ENCODE measurements at regions not wholly inside any gene's neighbourhood (a gene's known extent, or its start where the extent isn't known, plus 50 kb on each side); places are given as distances from the start of the nearest gene placed in this dataset.

- Histone ChIP-seq H2AFZ (ENCODE audit: low read length) (no peak overlapping the region), H3K79me2 (ENCODE audit: insufficient read depth, low read length) (no peaks in the 10 kb centered on the region), H3K23me2 (ENCODE audit: insufficient read length, low read depth, low read length, poor library complexity, severe bottlenecking) (no peaks in the 10 kb centered on the region), H3K4me1 (ENCODE audit: insufficient read depth, low read length) (no peaks in the 10 kb centered on the region; the same call in 1 of the 2 replicates), H3K4ac (ENCODE audit: low read depth, low read length) (no peak overlapping the region), H2BK5ac (ENCODE audit: insufficient read length, low read length) (no peak overlapping the region), H2BK120ac (ENCODE audit: low read depth, low read length, poor library complexity, severe bottlenecking) (no peak overlapping the region), H4K20me1 (ENCODE audit: control insufficient read depth, insufficient read depth, insufficient read length) (no peaks in the 10 kb centered on the region), H4K91ac (ENCODE audit: insufficient read length, low read depth, low read length) (no peak overlapping the region), H3T11ph (ENCODE audit: low read length) (no peak overlapping the region), H2BK15ac (ENCODE audit: low read depth, low read length) (no peak overlapping the region), H3K27me3 (ENCODE audit: insufficient read depth, low read length) (no peaks in the 10 kb centered on the region), H4K8ac (replicated peaks; ENCODE audit: insufficient read length, low read depth, low read length) (no peak overlapping the region), H3K9me3 (ENCODE audit: control insufficient read depth, low read depth, low read length) (no peaks in the 10 kb centered on the region), H2BK20ac (ENCODE audit: low read depth, low read length, poor library complexity, severe bottlenecking) (no peak overlapping the region), H3K9ac (ENCODE audit: extremely low read depth, insufficient read length, low read length) (no peak overlapping the region), H3K18ac (ENCODE audit: insufficient read length, low read depth, low read length) (no peak overlapping the region), H3K14ac (ENCODE audit: insufficient read depth, low read length) (no peak overlapping the region), H3K23ac (ENCODE audit: insufficient read length, low read depth, low read length) (no peak overlapping the region), H3K56ac (ENCODE audit: insufficient read length, low read depth, low read length) (no peak overlapping the region), H2BK12ac (ENCODE audit: insufficient read length, low read depth, low read length) (no peak overlapping the region), H2AK5ac (ENCODE audit: insufficient read length, low read length) (no peak overlapping the region), H3K27ac (ENCODE audit: insufficient read length, low read depth, low read length) (no peak overlapping the region), H3K79me1 (ENCODE audit: insufficient read depth, low read depth, low read length, poor library complexity, severe bottlenecking) (no peaks in the 10 kb centered on the region), H4K5ac (ENCODE audit: insufficient read length, low read depth, low read length) (no peak overlapping the region), H3K4me2 (ENCODE audit: insufficient read depth, insufficient read length, low read length) (no peak overlapping the region)
- Mint-ChIP-seq H3K27ac (no peak overlapping the region), H3K27me3 (ENCODE audit: low read depth) (no peaks in the 10 kb centered on the region), H3K9me3 (no peaks in the 10 kb centered on the region), H3K4me3 (no peak overlapping the region), H3K4me1 (peaks cover 7 to 9% of the 10 kb centered on the region in 2 experiments; a peak in 3 of 4 replicates), H3K36me3 (ENCODE audit: insufficient read depth in 1 of 3, low read depth in 3 of 3) (no peaks in the 10 kb centered on the region)
- no CpG with 5 or more reads among the region's 4 CpGs for WGBS (ENCODE audit: extremely low coverage, insufficient read length, low lambda C conversion rate)
- TF ChIP-seq, protein P1, sequence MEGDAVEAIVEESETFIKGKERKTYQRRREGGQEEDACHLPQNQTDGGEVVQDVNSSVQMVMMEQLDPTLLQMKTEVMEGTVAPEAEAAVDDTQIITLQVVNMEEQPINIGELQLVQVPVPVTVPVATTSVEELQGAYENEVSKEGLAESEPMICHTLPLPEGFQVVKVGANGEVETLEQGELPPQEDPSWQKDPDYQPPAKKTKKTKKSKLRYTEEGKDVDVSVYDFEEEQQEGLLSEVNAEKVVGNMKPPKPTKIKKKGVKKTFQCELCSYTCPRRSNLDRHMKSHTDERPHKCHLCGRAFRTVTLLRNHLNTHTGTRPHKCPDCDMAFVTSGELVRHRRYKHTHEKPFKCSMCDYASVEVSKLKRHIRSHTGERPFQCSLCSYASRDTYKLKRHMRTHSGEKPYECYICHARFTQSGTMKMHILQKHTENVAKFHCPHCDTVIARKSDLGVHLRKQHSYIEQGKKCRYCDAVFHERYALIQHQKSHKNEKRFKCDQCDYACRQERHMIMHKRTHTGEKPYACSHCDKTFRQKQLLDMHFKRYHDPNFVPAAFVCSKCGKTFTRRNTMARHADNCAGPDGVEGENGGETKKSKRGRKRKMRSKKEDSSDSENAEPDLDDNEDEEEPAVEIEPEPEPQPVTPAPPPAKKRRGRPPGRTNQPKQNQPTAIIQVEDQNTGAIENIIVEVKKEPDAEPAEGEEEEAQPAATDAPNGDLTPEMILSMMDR (conservative IDR thresholded peaks at IDR 0.05), result no peak
- DNase-seq, result no peak
Measured at GRCh38 chr15:47570881-47571640, 146.2 kb upstream of the SEMA6D start.

Measured in H9 (cell line).